ENCODE measurements at regions not wholly inside any gene's neighbourhood (a gene's known extent, or its start where the extent isn't known, plus 50 kb on each side); places are given as distances from the start of the nearest gene placed in this dataset.

DNA sequence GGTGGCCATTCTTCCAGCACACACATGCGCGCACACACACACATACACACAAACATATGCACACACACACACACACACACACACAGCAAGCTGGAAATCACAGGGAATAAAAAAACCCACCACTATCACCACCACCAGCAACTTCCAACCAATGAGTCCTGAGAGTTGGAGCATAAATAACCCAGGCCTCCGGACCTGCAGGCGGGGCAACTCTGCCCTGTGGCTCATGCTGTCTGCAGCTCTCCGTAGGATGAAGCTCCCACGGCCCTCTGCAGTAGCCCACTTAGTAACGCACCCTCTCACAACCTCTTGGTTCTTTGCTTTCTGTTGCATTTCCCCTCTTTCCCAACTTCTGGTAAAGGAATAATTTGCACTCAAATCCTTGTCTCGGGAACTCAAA is 275.2 kb downstream of the PREX1 start:
- Histone ChIP-seq H3K4me3 (ENCODE audit: low read length) (no peak overlapping the region), H3K36me3 (ENCODE audit: control insufficient read depth, insufficient read depth, low read length) (no peaks in the 10 kb centered on the region), H3K27ac (ENCODE audit: low read length) (no peak overlapping the region), H3K4me1 (ENCODE audit: control insufficient read depth, insufficient read depth, low read length) (no peaks in the 10 kb centered on the region), H3K9me3 (ENCODE audit: control insufficient read depth, insufficient read depth, low read length) (no peaks in the 10 kb centered on the region), H3K27me3 (ENCODE audit: control insufficient read depth, insufficient read depth, low read length) (no peaks in the 10 kb centered on the region)
- DNase-seq (ENCODE audit: low read depth, low spot score) = no peak
- WGBS (ENCODE audit: insufficient coverage, insufficient read length) = no CpG with 5 or more reads among the region's 8 CpGs

GRCh38 chr20:48550814-48551213 is 277.0 kb downstream of the PREX1 start:
- Histone ChIP-seq H3K4me1 (ENCODE audit: control insufficient read depth, insufficient read depth, low read length) (no peaks in the 10 kb centered on the region), H3K36me3 (ENCODE audit: control insufficient read depth, insufficient read depth, low read length) (no peaks in the 10 kb centered on the region), H3K27me3 (ENCODE audit: control insufficient read depth, insufficient read depth, low read length) (no peaks in the 10 kb centered on the region), H3K27ac (ENCODE audit: low read length) (no peak overlapping the region), H3K9me3 (ENCODE audit: control insufficient read depth, insufficient read depth, low read length) (no peaks in the 10 kb centered on the region), H3K4me3 (ENCODE audit: low read length) (no peak overlapping the region)
- DNase-seq (ENCODE audit: low read depth, low spot score) = no peak
- WGBS (ENCODE audit: insufficient coverage, insufficient read length) = no CpG with 5 or more reads among the region's 7 CpGs

GRCh38 chr20:48547664-48548063 is 280.1 kb downstream of the PREX1 start:
- no peaks in the 10 kb centered on the region for H3K36me3 ChIP-seq (ENCODE audit: control insufficient read depth, insufficient read depth, low read length)
- WGBS (ENCODE audit: insufficient coverage, insufficient read length) = no CpG with 5 or more reads among the region's 7 CpGs
- no peaks in the 10 kb centered on the region for H3K4me1 ChIP-seq (ENCODE audit: control insufficient read depth, insufficient read depth, low read length)

DNA sequence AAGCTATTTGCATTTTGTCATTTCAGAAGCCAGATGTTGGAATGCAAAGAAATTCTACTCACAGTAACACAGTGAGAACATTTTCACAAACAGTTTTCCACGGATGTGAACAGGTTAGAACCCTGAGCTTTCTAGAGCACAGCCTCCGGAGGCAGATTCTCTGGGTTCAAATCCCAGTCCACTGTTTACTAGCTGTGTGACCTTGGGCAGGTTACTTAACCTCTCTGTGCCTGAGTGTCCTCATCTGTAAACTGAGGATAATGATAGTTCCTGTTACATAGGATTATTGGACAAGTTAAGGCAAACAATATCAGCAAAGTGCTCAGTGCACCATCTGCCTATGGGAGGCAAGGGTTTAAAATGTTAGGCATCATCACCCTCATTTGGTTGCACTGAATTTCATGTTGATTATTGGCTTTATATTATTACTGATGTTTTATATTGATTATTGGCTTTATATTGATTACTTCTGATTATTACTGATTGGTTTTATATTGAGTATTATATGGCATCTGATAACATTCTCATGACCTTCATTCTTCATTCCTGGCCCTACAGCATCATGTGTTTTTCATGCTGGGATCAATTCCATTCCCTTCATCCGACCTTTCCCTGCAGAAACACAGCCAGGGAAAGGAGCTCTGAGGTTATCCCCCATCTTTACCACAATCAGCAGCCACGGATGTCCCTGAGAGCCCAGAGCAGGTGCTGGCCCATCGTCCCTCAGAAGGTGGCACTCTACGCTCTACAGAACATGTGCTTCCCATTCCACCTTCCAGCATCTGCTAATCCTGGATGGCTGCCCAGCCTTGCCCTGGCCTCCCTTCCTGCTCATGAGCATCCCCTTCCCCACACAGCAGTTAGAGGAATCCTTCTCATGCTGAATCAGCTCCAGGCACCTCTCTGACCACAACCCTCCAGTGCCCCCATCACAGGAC is 283.1 kb downstream of the PREX1 start:
- Histone ChIP-seq H3K4me1 (ENCODE audit: control insufficient read depth, insufficient read depth, low read length) (no peaks in the 10 kb centered on the region), H3K27me3 (ENCODE audit: control insufficient read depth, insufficient read depth, low read length) (no peaks in the 10 kb centered on the region), H3K4me3 (ENCODE audit: low read length) (no peak overlapping the region), H3K27ac (ENCODE audit: low read length) (no peak overlapping the region), H3K9me3 (ENCODE audit: control insufficient read depth, insufficient read depth, low read length) (no peaks in the 10 kb centered on the region), H3K36me3 (ENCODE audit: control insufficient read depth, insufficient read depth, low read length) (no peaks in the 10 kb centered on the region)
- DNase-seq (ENCODE audit: low read depth, low spot score) = no peak
- WGBS (ENCODE audit: insufficient coverage, insufficient read length) = no CpG with 5 or more reads among the region's 6 CpGs

More at GRCh38 chr20:48547664-48548063, 280.1 kb downstream of the PREX1 start:
- Histone ChIP-seq H3K27me3 (ENCODE audit: control insufficient read depth, insufficient read depth, low read length) (no peaks in the 10 kb centered on the region), H3K9me3 (ENCODE audit: control insufficient read depth, insufficient read depth, low read length) (no peaks in the 10 kb centered on the region), H3K27ac (ENCODE audit: low read length) (no peak overlapping the region), H3K4me3 (ENCODE audit: low read length) (no peak overlapping the region)
- no peak for DNase-seq (ENCODE audit: low read depth, low spot score)

GRCh38 chr20:48541581-48542071 is 286.2 kb downstream of the PREX1 start:
- WGBS (ENCODE audit: insufficient coverage, insufficient read length) = no CpG with 5 or more reads among the region's 10 CpGs
- H3K27me3 ChIP-seq (ENCODE audit: control insufficient read depth, insufficient read depth, low read length) = no peaks in the 10 kb centered on the region
- no peak overlapping the region for H3K27ac ChIP-seq (ENCODE audit: low read length)
- peaks cover 4% of the 10 kb centered on the region; the same call in 1 of the 2 replicates for H3K4me1 ChIP-seq (ENCODE audit: control insufficient read depth, insufficient read depth, low read length)
- DNase-seq (ENCODE audit: low read depth, low spot score) = no peak
- H3K36me3 ChIP-seq (ENCODE audit: control insufficient read depth, insufficient read depth, low read length) = no peaks in the 10 kb centered on the region
- H3K9me3 ChIP-seq (ENCODE audit: control insufficient read depth, insufficient read depth, low read length) = no peaks in the 10 kb centered on the region
- no peak overlapping the region for H3K4me3 ChIP-seq (ENCODE audit: low read length)

DNA sequence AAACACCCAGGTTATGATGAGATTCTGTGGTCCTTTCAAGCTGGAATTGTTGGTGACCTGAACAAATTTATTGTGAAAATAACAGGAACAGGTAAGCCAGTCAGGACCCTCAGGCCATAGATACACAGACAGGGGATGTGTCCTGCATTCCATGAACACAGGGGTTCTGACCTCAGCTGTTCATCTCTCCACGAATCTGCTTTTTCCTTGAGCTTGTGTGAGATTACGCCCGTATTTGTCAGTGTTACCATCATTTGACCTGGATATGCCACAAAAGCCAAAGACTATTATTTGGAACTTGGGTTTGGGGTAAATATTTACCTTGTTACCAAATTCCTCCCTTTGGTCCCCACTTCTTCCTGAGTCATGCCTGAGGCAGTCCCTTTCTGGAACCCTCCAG is 288.9 kb downstream of the PREX1 start:
- no peak overlapping the region for H3K4me3 ChIP-seq (ENCODE audit: low read length)
- no peaks in the 10 kb centered on the region for H3K9me3 ChIP-seq (ENCODE audit: control insufficient read depth, insufficient read depth, low read length)
- no peak overlapping the region for H3K27ac ChIP-seq (ENCODE audit: low read length)
- H3K36me3 ChIP-seq (ENCODE audit: control insufficient read depth, insufficient read depth, low read length) = no peaks in the 10 kb centered on the region
- peaks cover 4% of the 10 kb centered on the region; the same call in 1 of the 2 replicates for H3K4me1 ChIP-seq (ENCODE audit: control insufficient read depth, insufficient read depth, low read length)
- WGBS (ENCODE audit: insufficient coverage, insufficient read length) = no CpG with 5 or more reads among the region's 3 CpGs
- DNase-seq (ENCODE audit: low read depth, low spot score) = no peak
- no peaks in the 10 kb centered on the region for H3K27me3 ChIP-seq (ENCODE audit: control insufficient read depth, insufficient read depth, low read length)

DNA sequence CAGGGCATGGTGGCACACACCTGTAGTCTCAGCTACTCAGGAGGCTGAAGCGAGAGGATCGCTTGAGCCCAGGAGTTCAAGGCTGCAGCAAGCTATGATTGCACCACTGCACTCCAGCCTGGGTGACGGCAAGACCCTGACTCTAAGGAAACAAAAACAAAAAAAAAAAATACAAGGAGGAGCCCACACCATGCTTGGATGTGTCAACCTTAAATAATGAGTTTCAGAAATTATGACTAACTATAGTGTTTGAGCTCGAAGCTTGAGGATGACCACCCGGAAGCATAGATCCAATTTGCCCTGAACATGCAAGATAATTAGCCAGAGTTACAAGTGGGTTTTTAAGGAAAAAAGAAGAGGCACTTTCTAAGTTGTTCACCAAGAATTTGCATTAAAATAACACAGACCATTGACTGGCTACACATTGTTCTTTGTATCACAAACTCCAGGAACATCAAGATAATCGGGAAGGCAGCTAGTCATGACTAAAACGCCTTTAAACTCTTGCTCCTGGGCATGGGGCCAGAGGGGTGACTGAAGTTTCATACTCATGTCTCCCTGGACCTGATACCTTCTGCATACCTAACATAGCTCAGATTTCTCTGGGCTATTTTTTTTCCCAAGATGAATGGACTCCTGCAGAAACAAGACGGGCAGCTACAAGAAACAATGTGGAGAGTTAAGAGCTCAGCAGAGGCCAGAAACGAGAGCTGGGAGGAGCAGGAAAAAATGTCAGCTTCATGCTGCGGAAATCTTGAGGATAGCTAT is 289.6 kb downstream of the PREX1 start:
- Histone ChIP-seq H3K27me3 (ENCODE audit: control insufficient read depth, insufficient read depth, low read length) (no peaks in the 10 kb centered on the region), H3K36me3 (ENCODE audit: control insufficient read depth, insufficient read depth, low read length) (no peaks in the 10 kb centered on the region), H3K9me3 (ENCODE audit: control insufficient read depth, insufficient read depth, low read length) (no peaks in the 10 kb centered on the region), H3K4me3 (ENCODE audit: low read length) (no peak overlapping the region), H3K27ac (ENCODE audit: low read length) (no peak overlapping the region), H3K4me1 (ENCODE audit: control insufficient read depth, insufficient read depth, low read length) (peaks cover 4% of the 10 kb centered on the region; the same call in 1 of the 2 replicates)
- peak; percentile 11 for DNase-seq (ENCODE audit: low read depth, low spot score)
- no CpG with 5 or more reads among the region's 10 CpGs for WGBS (ENCODE audit: insufficient coverage, insufficient read length)

- H3K36me3 ChIP-seq (ENCODE audit: control insufficient read depth, insufficient read depth, low read length) = no peaks in the 10 kb centered on the region
- H3K27ac ChIP-seq (ENCODE audit: low read length) = no peak overlapping the region
- no CpG with 5 or more reads among the region's 2 CpGs for WGBS (ENCODE audit: insufficient coverage, insufficient read length)
- no peak for DNase-seq (ENCODE audit: low read depth, low spot score)
- H3K4me3 ChIP-seq (ENCODE audit: low read length) = no peak overlapping the region
- H3K4me1 ChIP-seq (ENCODE audit: control insufficient read depth, insufficient read depth, low read length) = peaks cover 4% of the 10 kb centered on the region; the same call in 1 of the 2 replicates
- H3K27me3 ChIP-seq (ENCODE audit: control insufficient read depth, insufficient read depth, low read length) = no peaks in the 10 kb centered on the region
- no peaks in the 10 kb centered on the region for H3K9me3 ChIP-seq (ENCODE audit: control insufficient read depth, insufficient read depth, low read length)
These were observed 291.6 kb downstream of the PREX1 start for GRCh38 chr20:48536206-48536605.

DNA sequence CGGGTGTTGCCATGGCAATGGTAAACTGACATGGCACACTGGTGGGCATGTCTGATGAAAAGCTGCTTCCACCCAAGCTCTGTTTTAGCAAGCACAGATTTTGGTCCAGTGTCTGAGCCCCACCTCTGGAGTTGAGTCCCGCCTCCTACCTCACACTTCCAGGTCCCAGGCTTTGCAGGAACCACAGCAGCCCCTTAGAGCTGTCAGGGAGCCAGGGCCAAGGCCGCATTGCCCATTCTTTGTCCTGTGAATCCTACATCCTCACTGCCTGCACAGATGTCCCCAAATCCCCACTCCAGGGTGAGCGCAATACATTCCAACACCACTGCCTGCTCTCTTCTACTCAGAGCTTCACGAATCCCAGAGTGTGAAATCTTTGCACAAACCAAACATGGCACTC is 292.2 kb downstream of the PREX1 start:
- Histone ChIP-seq H3K9me3 (ENCODE audit: control insufficient read depth, insufficient read depth, low read length) (no peaks in the 10 kb centered on the region), H3K4me1 (ENCODE audit: control insufficient read depth, insufficient read depth, low read length) (peaks cover 4% of the 10 kb centered on the region; the same call in 1 of the 2 replicates), H3K27ac (ENCODE audit: low read length) (no peak overlapping the region), H3K36me3 (ENCODE audit: control insufficient read depth, insufficient read depth, low read length) (no peaks in the 10 kb centered on the region), H3K4me3 (ENCODE audit: low read length) (no peak overlapping the region), H3K27me3 (ENCODE audit: control insufficient read depth, insufficient read depth, low read length) (no peaks in the 10 kb centered on the region)
- WGBS (ENCODE audit: insufficient coverage, insufficient read length) = no CpG with 5 or more reads among the region's 5 CpGs
- no peak for DNase-seq (ENCODE audit: low read depth, low spot score)

GRCh38 chr20:48532028-48532427 is 295.8 kb downstream of the PREX1 start:
- no peak overlapping the region for H3K27ac ChIP-seq (ENCODE audit: low read length)
- no peaks in the 10 kb centered on the region for H3K4me1 ChIP-seq (ENCODE audit: control insufficient read depth, insufficient read depth, low read length)
- no peaks in the 10 kb centered on the region for H3K9me3 ChIP-seq (ENCODE audit: control insufficient read depth, insufficient read depth, low read length)
- DNase-seq (ENCODE audit: low read depth, low spot score) = no peak
- no peak overlapping the region for H3K4me3 ChIP-seq (ENCODE audit: low read length)
- H3K36me3 ChIP-seq (ENCODE audit: control insufficient read depth, insufficient read depth, low read length) = no peaks in the 10 kb centered on the region
- no CpG with 5 or more reads among the region's 2 CpGs for WGBS (ENCODE audit: insufficient coverage, insufficient read length)
- H3K27me3 ChIP-seq (ENCODE audit: control insufficient read depth, insufficient read depth, low read length) = no peaks in the 10 kb centered on the region
